ENCODE measurements at regions not wholly inside any gene's neighbourhood (a gene's known extent, or its start where the extent isn't known, plus 50 kb on each side); places are given as distances from the start of the nearest gene placed in this dataset.

DNA sequence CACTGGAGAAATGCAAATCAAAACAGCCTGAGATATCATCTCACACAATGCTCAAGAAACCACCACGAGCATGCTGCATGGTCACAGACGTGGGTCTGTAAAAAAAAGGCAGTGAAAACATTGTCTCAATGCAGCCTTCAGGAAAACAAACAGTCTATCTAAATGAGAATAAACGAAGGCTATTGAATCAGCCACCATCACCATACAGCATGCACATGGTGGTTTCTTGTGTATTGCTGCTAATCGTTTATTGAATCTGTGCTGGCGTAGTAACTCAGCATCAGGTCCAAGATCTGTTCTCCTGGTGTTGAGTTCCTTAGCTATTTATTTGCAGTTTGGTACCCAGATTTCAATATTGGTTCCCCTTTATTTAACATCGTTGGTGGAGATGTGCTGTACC lies 1115.0 kb downstream of the CDH18 start:
- intact Hi-C loops (cut with micrococcal nuclease; ENCODE audit: unreplicated experiment), result no loop called here
- BruUV-seq (replicated peaks), result no TSS peak
- ATAC-seq (no peak), DNase-seq (ENCODE audit: low read depth, low spot score) (no peak)
- no peak overlapping the region; the same call in 1 of the 2 replicates for H3K27ac ChIP-seq (ENCODE audit: low read length)
- H3K27me3 ChIP-seq (ENCODE audit: control insufficient read depth, insufficient read depth, low read length), result no peaks in the 10 kb centered on the region
- CTCF ChIA-PET, result no interaction called here
- POLR2A ChIA-PET, result no interaction called here
- H3K4me3 ChIP-seq (ENCODE audit: low read depth in 2 of 2, low read length in 2 of 2), result no peak overlapping the region
- TF ChIP-seq SIN3A (IDR thresholded peaks at IDR 0.05; ENCODE audit: borderline replicate concordance, insufficient read depth, low read depth, low read length), result no peak
- TF ChIP-seq, protein P1, sequence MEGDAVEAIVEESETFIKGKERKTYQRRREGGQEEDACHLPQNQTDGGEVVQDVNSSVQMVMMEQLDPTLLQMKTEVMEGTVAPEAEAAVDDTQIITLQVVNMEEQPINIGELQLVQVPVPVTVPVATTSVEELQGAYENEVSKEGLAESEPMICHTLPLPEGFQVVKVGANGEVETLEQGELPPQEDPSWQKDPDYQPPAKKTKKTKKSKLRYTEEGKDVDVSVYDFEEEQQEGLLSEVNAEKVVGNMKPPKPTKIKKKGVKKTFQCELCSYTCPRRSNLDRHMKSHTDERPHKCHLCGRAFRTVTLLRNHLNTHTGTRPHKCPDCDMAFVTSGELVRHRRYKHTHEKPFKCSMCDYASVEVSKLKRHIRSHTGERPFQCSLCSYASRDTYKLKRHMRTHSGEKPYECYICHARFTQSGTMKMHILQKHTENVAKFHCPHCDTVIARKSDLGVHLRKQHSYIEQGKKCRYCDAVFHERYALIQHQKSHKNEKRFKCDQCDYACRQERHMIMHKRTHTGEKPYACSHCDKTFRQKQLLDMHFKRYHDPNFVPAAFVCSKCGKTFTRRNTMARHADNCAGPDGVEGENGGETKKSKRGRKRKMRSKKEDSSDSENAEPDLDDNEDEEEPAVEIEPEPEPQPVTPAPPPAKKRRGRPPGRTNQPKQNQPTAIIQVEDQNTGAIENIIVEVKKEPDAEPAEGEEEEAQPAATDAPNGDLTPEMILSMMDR (IDR thresholded peaks at IDR 0.05), result no peak
- no peak for TF ChIP-seq POLR2AphosphoS5 (IDR thresholded peaks at IDR 0.05; ENCODE audit: low read depth, low read length)
- TF ChIP-seq TCF7L2 (IDR thresholded peaks at IDR 0.05; ENCODE audit: low read depth, low read length), result no peak
- TF ChIP-seq, protein P2, sequence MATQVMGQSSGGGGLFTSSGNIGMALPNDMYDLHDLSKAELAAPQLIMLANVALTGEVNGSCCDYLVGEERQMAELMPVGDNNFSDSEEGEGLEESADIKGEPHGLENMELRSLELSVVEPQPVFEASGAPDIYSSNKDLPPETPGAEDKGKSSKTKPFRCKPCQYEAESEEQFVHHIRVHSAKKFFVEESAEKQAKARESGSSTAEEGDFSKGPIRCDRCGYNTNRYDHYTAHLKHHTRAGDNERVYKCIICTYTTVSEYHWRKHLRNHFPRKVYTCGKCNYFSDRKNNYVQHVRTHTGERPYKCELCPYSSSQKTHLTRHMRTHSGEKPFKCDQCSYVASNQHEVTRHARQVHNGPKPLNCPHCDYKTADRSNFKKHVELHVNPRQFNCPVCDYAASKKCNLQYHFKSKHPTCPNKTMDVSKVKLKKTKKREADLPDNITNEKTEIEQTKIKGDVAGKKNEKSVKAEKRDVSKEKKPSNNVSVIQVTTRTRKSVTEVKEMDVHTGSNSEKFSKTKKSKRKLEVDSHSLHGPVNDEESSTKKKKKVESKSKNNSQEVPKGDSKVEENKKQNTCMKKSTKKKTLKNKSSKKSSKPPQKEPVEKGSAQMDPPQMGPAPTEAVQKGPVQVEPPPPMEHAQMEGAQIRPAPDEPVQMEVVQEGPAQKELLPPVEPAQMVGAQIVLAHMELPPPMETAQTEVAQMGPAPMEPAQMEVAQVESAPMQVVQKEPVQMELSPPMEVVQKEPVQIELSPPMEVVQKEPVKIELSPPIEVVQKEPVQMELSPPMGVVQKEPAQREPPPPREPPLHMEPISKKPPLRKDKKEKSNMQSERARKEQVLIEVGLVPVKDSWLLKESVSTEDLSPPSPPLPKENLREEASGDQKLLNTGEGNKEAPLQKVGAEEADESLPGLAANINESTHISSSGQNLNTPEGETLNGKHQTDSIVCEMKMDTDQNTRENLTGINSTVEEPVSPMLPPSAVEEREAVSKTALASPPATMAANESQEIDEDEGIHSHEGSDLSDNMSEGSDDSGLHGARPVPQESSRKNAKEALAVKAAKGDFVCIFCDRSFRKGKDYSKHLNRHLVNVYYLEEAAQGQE (IDR thresholded peaks at IDR 0.05; ENCODE audit: insufficient read depth in 1 of 2, low read depth in 2 of 2, low read length in 1 of 2), result no peak
- H3K9me3 ChIP-seq (ENCODE audit: control insufficient read depth, insufficient read depth, low read depth, low read length), result no peaks in the 10 kb centered on the region
- peaks cover 4% of the 10 kb centered on the region for H3K4me1 ChIP-seq (ENCODE audit: control insufficient read depth, insufficient read depth, low read length)
- no peaks in the 10 kb centered on the region; the same call in 1 of the 2 replicates for H3K36me3 ChIP-seq (ENCODE audit: control insufficient read depth, insufficient read depth, low read length)
- in situ Hi-C loops (cut with HindIII; ENCODE audit: low pct_unique_long_range_greater_than_20kb, low sequenced_read_pairs), result no loop called here

DNA sequence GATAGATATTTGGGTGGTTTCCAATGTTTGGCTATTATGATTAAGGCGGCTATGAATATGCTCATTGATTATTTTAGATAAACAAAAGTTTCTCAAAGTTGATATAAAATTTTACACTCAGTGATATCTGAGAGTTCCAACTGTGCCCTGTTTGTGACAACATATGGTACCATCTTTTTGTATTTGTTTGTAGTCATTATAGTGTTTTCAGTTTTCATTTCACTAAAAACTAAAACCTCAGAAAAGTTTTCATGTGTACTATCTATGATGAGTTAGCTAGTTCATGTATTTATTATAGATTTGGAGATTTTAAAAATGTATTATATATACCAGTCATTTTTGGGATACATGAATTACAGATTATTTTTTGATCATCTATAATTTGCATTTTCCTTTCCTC lies 1111.4 kb downstream of the CDH18 start:
- peaks cover 4% of the 10 kb centered on the region for H3K4me1 ChIP-seq (ENCODE audit: control insufficient read depth, insufficient read depth, low read length)
- in situ Hi-C loops (cut with HindIII; ENCODE audit: low pct_unique_long_range_greater_than_20kb, low sequenced_read_pairs) (no loop called here), intact Hi-C loops (cut with micrococcal nuclease; ENCODE audit: unreplicated experiment) (no loop called here)
- H3K27me3 ChIP-seq (ENCODE audit: control insufficient read depth, insufficient read depth, low read length), result no peaks in the 10 kb centered on the region
- ChIA-PET CTCF (no interaction called here), POLR2A (interaction anchor here (0.7 kb wide), 1 partner anchor 1416 kb away, joined by 3 read pairs; no protein-coding TSS in a partner anchor)
- DNase-seq (ENCODE audit: low read depth, low spot score), result no peak
- TF ChIP-seq, protein P1 (IDR thresholded peaks at IDR 0.05), result no peak
- no peak for TF ChIP-seq SIN3A (IDR thresholded peaks at IDR 0.05; ENCODE audit: borderline replicate concordance, insufficient read depth, low read depth, low read length)
- TF ChIP-seq, protein P2 (IDR thresholded peaks at IDR 0.05; ENCODE audit: insufficient read depth in 1 of 2, low read depth in 2 of 2, low read length in 1 of 2), result no peak
- TF ChIP-seq TCF7L2 (IDR thresholded peaks at IDR 0.05; ENCODE audit: low read depth, low read length), result no peak
- TF ChIP-seq POLR2AphosphoS5 (IDR thresholded peaks at IDR 0.05; ENCODE audit: low read depth, low read length), result no peak
- no peak overlapping the region for H3K4me3 ChIP-seq (ENCODE audit: low read depth in 2 of 2, low read length in 2 of 2)
- H3K36me3 ChIP-seq (ENCODE audit: control insufficient read depth, insufficient read depth, low read length), result no peaks in the 10 kb centered on the region
- ATAC-seq, result no peak
- H3K9me3 ChIP-seq (ENCODE audit: control insufficient read depth, insufficient read depth, low read depth, low read length), result no peaks in the 10 kb centered on the region
- H3K27ac ChIP-seq (ENCODE audit: low read length), result no peak overlapping the region
- no TSS peak for BruUV-seq (replicated peaks)
